ENCODE measurements at regions not wholly inside any gene's neighbourhood (a gene's known extent, or its start where the extent isn't known, plus 50 kb on each side); places are given as distances from the start of the nearest gene placed in this dataset.

GRCh38 chr5:35482167-35482755 is 135.4 kb upstream of the SPEF2 start:
- TF ChIP-seq CTCF (IDR thresholded peaks at IDR 0.05) (no peak), POLR2A (IDR thresholded peaks at IDR 0.05) (no peak)

Measured in Peyer's patch (tissue), 4 donors.